Testis (tissue), 2 donors: ENCODE measurements at regions not wholly inside any gene's neighbourhood (a gene's known extent, or its start where the extent isn't known, plus 50 kb on each side); places are given as distances from the start of the nearest gene placed in this dataset.

Experiments used
- DNase-seq: peaks from one replicate; pipeline ENCODE4 v3.0.0-alpha.2; 2019
- H3K27ac ChIP-seq, 2 donors: fragments of 200-600 bp; sonication (generic); one replicate each; pipeline ENCODE4 v1.5.1; 2019
- H3K27me3 ChIP-seq: fragments of 200-600 bp; sonication (generic); one replicate; pipeline ENCODE4 v1.5.1; 2019
- H3K36me3 ChIP-seq: fragments of 200-600 bp; sonication (generic); one replicate; pipeline ENCODE4 v1.5.1; 2017; ENCODE audit warnings: low read depth; ENCODE audit errors: missing control alignments
- H3K4me1 ChIP-seq: fragments of 200-600 bp; sonication (generic); one replicate; pipeline ENCODE4 v1.5.1; 2019
- H3K4me3 ChIP-seq, 2 donors: fragments of 200-600 bp; sonication (generic); one replicate each; pipeline ENCODE4 v1.5.1; 2017 to 2019
- H3K9me3 ChIP-seq: fragments of 200-600 bp; sonication (generic); one replicate; pipeline ENCODE4 v1.5.1; 2017
- POLR2A ChIP-seq: fragments of 450-650 bp; IDR thresholded peaks from one replicate; pipeline ENCODE4 v1.6.1; 2017; ENCODE audit warnings: antibody characterized with exemption, mild to moderate bottlenecking, moderate library complexity
- WGBS, 2 donors: methylation state at CpG; one replicate each; pipeline ENCODE4 v1.1.5; 2018; 5-methylcytosine and 5-hydroxymethylcytosine counted together
- intact Hi-C: fragments of 100-400 bp; cut with DNase I; formaldehyde crosslinking; loops from one replicate; pipeline ENCODE4 v1.15.1; 2023; ENCODE audit warnings: low total_unique reads
- TF ChIP-seq, protein P1 (sequence below), 3 experiments: fragments of 450-650 bp in 2 of 3; fragments of 200-600 bp in 1 of 3; sonication (generic) in 1 of 3; IDR thresholded peaks; one replicate each; pipeline ENCODE4 v1.5.1; 2016 to 2019; ENCODE audit warnings: antibody characterized with exemption in 3 of 3, mild to moderate bottlenecking in 2 of 3, moderate library complexity in 1 of 3

GRCh38 chr7:67696878-67697277, 700.2 kb downstream of the TYW1 start:
- intact Hi-C loops, result no loop called here
- DNase-seq, result no peak
- H3K4me1 ChIP-seq, result no peaks in the 10 kb centered on the region
- no peaks in the 10 kb centered on the region for H3K36me3 ChIP-seq
- H3K4me3 ChIP-seq, result no peak overlapping the region
- H3K27me3 ChIP-seq, result no peaks in the 10 kb centered on the region
- TF ChIP-seq, protein P1, sequence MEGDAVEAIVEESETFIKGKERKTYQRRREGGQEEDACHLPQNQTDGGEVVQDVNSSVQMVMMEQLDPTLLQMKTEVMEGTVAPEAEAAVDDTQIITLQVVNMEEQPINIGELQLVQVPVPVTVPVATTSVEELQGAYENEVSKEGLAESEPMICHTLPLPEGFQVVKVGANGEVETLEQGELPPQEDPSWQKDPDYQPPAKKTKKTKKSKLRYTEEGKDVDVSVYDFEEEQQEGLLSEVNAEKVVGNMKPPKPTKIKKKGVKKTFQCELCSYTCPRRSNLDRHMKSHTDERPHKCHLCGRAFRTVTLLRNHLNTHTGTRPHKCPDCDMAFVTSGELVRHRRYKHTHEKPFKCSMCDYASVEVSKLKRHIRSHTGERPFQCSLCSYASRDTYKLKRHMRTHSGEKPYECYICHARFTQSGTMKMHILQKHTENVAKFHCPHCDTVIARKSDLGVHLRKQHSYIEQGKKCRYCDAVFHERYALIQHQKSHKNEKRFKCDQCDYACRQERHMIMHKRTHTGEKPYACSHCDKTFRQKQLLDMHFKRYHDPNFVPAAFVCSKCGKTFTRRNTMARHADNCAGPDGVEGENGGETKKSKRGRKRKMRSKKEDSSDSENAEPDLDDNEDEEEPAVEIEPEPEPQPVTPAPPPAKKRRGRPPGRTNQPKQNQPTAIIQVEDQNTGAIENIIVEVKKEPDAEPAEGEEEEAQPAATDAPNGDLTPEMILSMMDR (IDR thresholded peaks at IDR 0.05), result no peak
- TF ChIP-seq POLR2A, result no peak
- no peak overlapping the region for H3K27ac ChIP-seq
- WGBS, 2 donors, result 82 to 94% methylated on average over 6 to 7 of the region's 7 CpGs
- H3K9me3 ChIP-seq, result no peaks in the 10 kb centered on the region

DNA sequence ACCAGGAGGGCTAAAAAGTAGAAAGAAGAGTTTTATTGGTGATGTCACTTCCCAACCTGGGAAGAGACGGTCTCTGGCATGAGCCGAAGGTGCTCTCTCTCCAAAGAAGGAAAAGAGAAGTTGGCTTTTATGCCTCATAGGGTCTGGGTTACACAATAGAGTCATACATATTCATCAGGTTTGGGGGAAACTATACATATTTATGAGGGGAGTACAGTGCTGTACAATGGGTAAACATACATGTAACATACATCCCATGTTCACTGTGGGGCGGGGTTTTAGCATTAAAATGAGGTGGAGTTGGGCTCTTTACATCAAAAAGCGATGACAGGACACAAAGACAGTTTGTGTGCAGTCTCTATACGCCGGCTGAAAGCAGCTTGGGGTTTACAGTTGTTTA, 701.7 kb downstream of the TYW1 start:
- 63 to 73% methylated on average over 6 of the region's 6 CpGs for WGBS, 2 donors
- intact Hi-C loops, result no loop called here
- TF ChIP-seq, protein P1 (IDR thresholded peaks at IDR 0.05), result no peak
- no peak for TF ChIP-seq POLR2A

DNA sequence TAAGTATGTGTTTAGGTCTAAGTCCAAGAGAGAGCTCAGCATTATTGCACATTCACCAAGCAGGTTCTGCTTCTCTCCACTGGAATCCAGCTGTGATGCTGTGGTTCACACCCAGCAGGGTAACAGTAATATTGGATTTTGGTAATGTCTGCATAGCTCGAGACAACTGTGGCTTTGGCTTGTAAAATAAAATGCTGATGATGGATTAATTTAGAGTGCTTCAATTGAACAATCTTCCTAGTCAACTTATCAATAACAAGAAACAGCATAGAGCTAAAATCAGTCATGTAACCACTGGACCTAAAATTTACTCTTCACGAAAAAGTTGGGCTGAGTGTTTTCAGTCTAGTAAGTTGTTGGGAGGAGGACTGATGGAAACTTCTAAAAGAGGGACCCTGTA, 709.2 kb downstream of the TYW1 start:
- intact Hi-C loops, result no loop called here
- no peak for DNase-seq
- Histone ChIP-seq H3K27ac (no peak overlapping the region), H3K4me1 (no peaks in the 10 kb centered on the region), H3K36me3 (no peaks in the 10 kb centered on the region), H3K4me3 (no peak overlapping the region), H3K27me3 (no peaks in the 10 kb centered on the region), H3K9me3 (no peaks in the 10 kb centered on the region)
- TF ChIP-seq, protein P1 (IDR thresholded peaks at IDR 0.05), result no peak
- no peak for TF ChIP-seq POLR2A
- 86 to 89% methylated on average over 2 of the region's 2 CpGs for WGBS, 2 donors

More for the DNA sequence above, 701.7 kb downstream of the TYW1 start:
- H3K4me1 ChIP-seq, result no peaks in the 10 kb centered on the region
- no peak overlapping the region for H3K4me3 ChIP-seq
- no peaks in the 10 kb centered on the region for H3K27me3 ChIP-seq
- H3K36me3 ChIP-seq, result no peaks in the 10 kb centered on the region
- H3K27ac ChIP-seq, result no peak overlapping the region
- H3K9me3 ChIP-seq, result no peaks in the 10 kb centered on the region
- DNase-seq, result no peak

- no peak for TF ChIP-seq POLR2A
- TF ChIP-seq, protein P1 (IDR thresholded peaks at IDR 0.05), result no peak
- Histone ChIP-seq H3K4me1 (no peaks in the 10 kb centered on the region), H3K4me3 (no peak overlapping the region), H3K27ac (no peak overlapping the region), H3K27me3 (no peaks in the 10 kb centered on the region), H3K9me3 (no peaks in the 10 kb centered on the region), H3K36me3 (no peaks in the 10 kb centered on the region)
- no peak for DNase-seq
- WGBS, 2 donors, result 93 to 94% methylated on average over 6 of the region's 6 CpGs
- intact Hi-C loops, result no loop called here
Observed at GRCh38 chr7:67711706-67712105, 715.1 kb downstream of the TYW1 start.

DNA sequence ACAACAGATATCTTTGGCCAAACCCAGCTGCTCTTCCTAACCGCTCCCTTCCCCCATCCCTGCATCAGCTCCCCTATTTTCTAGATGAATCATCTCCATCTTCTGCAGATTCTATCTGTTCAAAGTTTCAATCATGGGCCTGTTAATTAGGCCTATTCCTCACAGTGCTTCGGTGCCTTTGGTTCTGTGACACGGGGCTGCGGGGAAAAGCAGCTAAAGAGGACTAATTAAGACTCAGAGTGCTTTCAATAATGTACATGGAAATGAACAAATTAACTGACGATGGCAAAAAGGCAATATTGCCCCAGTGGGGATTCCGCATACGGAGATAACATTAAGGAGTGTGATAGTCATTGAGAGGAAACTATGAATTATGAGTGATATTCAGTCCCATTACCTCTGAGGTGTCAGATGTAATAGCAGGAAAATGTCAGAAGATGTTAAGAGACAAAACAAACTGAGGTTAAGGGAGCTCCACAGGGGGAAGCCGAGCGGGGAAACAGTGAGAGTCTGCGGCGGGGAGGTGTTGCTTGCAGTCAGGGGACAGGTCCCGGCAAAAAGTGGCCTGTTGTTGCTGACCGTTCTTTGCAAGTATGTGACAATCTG, 716.9 kb downstream of the TYW1 start:
- no peaks in the 10 kb centered on the region for H3K27me3 ChIP-seq
- H3K4me1 ChIP-seq, result no peaks in the 10 kb centered on the region
- H3K9me3 ChIP-seq, result no peaks in the 10 kb centered on the region
- H3K36me3 ChIP-seq, result no peaks in the 10 kb centered on the region
- TF ChIP-seq, protein P1 (IDR thresholded peaks at IDR 0.05), result no peak
- TF ChIP-seq POLR2A, result no peak
- no peak overlapping the region for H3K4me3 ChIP-seq
- no peak for DNase-seq
- 74 to 79% methylated on average over 13 of the region's 13 CpGs for WGBS, 2 donors
- no peak overlapping the region for H3K27ac ChIP-seq
- intact Hi-C loops, result no loop called here
